Smooth muscle cell (in vitro differentiated cells): ENCODE measurements at regions not wholly inside any gene's neighbourhood (a gene's known extent, or its start where the extent isn't known, plus 50 kb on each side); places are given as distances from the start of the nearest gene placed in this dataset.

Experiments used
- DNase-seq: peaks from one replicate; lab custom pipeline; 2025; ENCODE audit not compliant: unreplicated experiment; lab: John Stamatoyannopoulos, UW
- H2AFZ ChIP-seq: fragments of 200-600 bp; sonication (generic); 2 replicates; pipeline ENCODE4 v1.6.0; 2016; ENCODE audit warnings: antibody characterized with exemption, low read depth, mild to moderate bottlenecking
- H3F3A ChIP-seq: fragments of 200-600 bp; sonication (generic); 2 replicates; pipeline ENCODE4 v1.6.0; 2017; ENCODE audit warnings: antibody characterized with exemption, low read depth
- H3K27ac ChIP-seq: fragments of 200-600 bp; sonication (generic); 2 replicates; pipeline ENCODE4 v1.5.1; 2016; ENCODE audit warnings: low read depth, mild to moderate bottlenecking
- H3K27me3 ChIP-seq: fragments of 200-600 bp; sonication (generic); 2 replicates; pipeline ENCODE4 v1.6.1; 2016; ENCODE audit warnings: low read depth, mild to moderate bottlenecking
- H3K36me3 ChIP-seq: fragments of 200-600 bp; sonication (generic); 2 replicates; pipeline ENCODE4 v1.5.1; 2016; ENCODE audit warnings: low read depth
- H3K4me1 ChIP-seq: fragments of 200-600 bp; sonication (generic); 2 replicates; pipeline ENCODE4 v1.5.1; 2016; ENCODE audit warnings: low read depth
- H3K4me2 ChIP-seq: fragments of 200-600 bp; sonication (generic); 2 replicates; pipeline ENCODE4 v1.6.0; 2016; ENCODE audit warnings: mild to moderate bottlenecking
- H3K4me3 ChIP-seq: fragments of 200-600 bp; sonication (generic); 2 replicates; pipeline ENCODE4 v1.5.1; 2016; ENCODE audit warnings: mild to moderate bottlenecking
- H3K79me2 ChIP-seq: fragments of 200-600 bp; sonication (generic); 2 replicates; pipeline ENCODE4 v1.6.0; 2016; ENCODE audit warnings: low read depth, mild to moderate bottlenecking
- H3K9ac ChIP-seq: fragments of 200-600 bp; sonication (generic); 2 replicates; pipeline ENCODE4 v1.6.0; 2016; ENCODE audit warnings: low read depth
- H3K9me3 ChIP-seq: fragments of 200-600 bp; sonication (generic); replicated peaks from 2 replicates; pipeline ENCODE4 v1.5.1; 2016; ENCODE audit warnings: low read depth
- H4K20me1 ChIP-seq: fragments of 200-600 bp; sonication (generic); 2 replicates; pipeline ENCODE4 v1.6.0; 2016; ENCODE audit warnings: low read depth
- WGBS: methylation state at CpG from one replicate; pipeline ENCODE4 v1.1.7; 2016; ENCODE audit warnings: low lambda C conversion rate; 5-methylcytosine and 5-hydroxymethylcytosine counted together
- TF ChIP-seq, protein P1 (sequence below): fragments of 200-600 bp; sonication (generic); IDR thresholded peaks from 2 replicates; pipeline ENCODE4 v1.5.1; 2017; ENCODE audit warnings: borderline replicate concordance, mild to moderate bottlenecking, antibody characterized with exemption; ENCODE audit not compliant: insufficient read depth, poor library complexity, severe bottlenecking

DNA sequence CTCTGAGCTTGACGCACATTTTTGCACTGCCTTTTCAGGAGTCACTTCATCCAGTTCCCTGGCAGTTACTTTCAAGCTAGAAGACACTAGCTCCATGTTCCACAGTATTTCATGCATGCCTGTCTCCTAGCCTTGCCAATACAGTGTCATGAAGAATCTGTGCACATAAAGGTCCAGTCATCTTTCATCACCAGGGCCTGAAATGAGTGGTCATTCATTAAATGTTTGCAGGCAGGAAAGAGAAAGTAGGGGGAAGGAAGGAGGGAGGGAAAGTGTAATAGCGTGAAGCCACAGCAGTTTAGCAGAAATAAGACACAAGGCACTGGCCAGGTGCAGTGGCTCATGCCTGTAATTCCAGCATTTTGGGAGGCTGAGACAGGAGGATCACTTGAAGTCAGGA is 92.4 kb upstream of the COPS8 start:
- Histone ChIP-seq H3K4me3 (no peak overlapping the region), H3K27ac (no peak overlapping the region), H3K27me3 (no peaks in the 10 kb centered on the region), H2AFZ (no peak overlapping the region), H3K9ac (no peak overlapping the region), H3K79me2 (no peaks in the 10 kb centered on the region), H4K20me1 (no peaks in the 10 kb centered on the region), H3K4me1 (peaks cover 4% of the 10 kb centered on the region), H3K9me3 (no peaks in the 10 kb centered on the region), H3K4me2 (no peak overlapping the region), H3K36me3 (no peaks in the 10 kb centered on the region), H3F3A (no peaks in the 10 kb centered on the region)
- DNase-seq, result no peak
- TF ChIP-seq, protein P1, sequence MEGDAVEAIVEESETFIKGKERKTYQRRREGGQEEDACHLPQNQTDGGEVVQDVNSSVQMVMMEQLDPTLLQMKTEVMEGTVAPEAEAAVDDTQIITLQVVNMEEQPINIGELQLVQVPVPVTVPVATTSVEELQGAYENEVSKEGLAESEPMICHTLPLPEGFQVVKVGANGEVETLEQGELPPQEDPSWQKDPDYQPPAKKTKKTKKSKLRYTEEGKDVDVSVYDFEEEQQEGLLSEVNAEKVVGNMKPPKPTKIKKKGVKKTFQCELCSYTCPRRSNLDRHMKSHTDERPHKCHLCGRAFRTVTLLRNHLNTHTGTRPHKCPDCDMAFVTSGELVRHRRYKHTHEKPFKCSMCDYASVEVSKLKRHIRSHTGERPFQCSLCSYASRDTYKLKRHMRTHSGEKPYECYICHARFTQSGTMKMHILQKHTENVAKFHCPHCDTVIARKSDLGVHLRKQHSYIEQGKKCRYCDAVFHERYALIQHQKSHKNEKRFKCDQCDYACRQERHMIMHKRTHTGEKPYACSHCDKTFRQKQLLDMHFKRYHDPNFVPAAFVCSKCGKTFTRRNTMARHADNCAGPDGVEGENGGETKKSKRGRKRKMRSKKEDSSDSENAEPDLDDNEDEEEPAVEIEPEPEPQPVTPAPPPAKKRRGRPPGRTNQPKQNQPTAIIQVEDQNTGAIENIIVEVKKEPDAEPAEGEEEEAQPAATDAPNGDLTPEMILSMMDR, result no peak
- WGBS, result 92% methylated on average over 2 of the region's 2 CpGs

DNA sequence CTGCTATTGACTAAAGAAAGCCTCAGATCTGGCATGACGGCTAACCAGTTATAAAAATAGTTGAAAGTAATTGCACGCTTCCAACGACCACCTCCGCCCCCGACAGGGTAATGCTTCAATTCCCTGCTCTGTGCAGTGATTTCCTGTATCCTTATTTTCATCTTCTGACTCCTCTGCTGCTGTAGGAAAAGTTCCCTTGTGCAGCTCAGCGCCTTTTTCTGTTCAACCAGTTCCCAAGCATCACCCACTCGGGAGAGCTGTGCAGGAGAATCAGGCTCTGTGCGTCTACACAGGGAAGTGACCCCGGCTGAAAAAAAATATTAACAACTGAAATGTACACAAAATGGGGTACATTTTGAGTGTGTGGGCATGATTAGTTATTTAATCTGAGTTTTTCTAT is 91.3 kb upstream of the COPS8 start:
- no peak overlapping the region for H2AFZ ChIP-seq
- H3K27ac ChIP-seq, result no peak overlapping the region
- H3K4me1 ChIP-seq, result peaks cover under 1% of the 10 kb centered on the region
- H3K27me3 ChIP-seq, result no peaks in the 10 kb centered on the region
- no peaks in the 10 kb centered on the region for H4K20me1 ChIP-seq
- H3K36me3 ChIP-seq, result no peaks in the 10 kb centered on the region
- H3K4me3 ChIP-seq, result no peak overlapping the region
- TF ChIP-seq, protein P1, result no peak
- H3K4me2 ChIP-seq, result no peak overlapping the region
- H3K9me3 ChIP-seq, result no peaks in the 10 kb centered on the region
- 76% methylated on average over 9 of the region's 9 CpGs for WGBS
- no peaks in the 10 kb centered on the region for H3K79me2 ChIP-seq
- no peak for DNase-seq
- no peak overlapping the region for H3K9ac ChIP-seq
- no peaks in the 10 kb centered on the region for H3F3A ChIP-seq

DNA sequence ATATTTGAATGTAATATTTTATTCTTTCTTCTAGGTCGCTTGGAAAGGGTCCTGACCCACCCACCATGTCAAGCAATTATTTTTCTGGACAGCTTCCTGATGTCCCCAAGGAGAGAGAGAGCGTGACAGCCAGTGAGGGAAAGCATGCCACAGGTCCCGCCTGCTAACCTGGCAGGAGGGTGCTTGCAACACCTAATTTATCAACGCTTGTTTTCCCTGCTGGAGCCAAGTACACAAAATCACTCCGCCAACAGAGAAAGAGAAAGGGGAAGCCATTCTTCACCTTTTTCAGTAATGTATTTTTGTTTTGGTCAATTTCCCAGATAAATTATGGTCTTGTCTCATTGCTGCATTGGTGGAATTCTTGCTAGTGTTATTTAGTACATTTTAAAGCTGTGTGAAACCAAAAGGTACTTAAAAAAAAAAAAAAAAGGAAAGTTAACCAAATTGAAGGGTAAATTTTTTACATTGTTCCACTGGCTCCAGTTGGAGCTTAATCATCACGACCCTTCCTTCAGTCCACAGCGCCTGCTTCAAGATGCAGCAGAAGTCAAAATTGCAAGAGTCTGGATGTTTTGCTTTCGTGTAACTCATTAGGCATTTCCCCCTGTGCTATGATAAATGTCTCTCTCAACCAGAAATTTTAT is 88.5 kb upstream of the COPS8 start:
- no peak overlapping the region for H3K4me2 ChIP-seq
- WGBS, result 70% methylated on average over 8 of the region's 8 CpGs

More for the DNA sequence above, 88.5 kb upstream of the COPS8 start:
- Histone ChIP-seq H3K9ac (no peak overlapping the region), H3K79me2 (no peaks in the 10 kb centered on the region), H3K4me1 (no peaks in the 10 kb centered on the region), H3F3A (no peaks in the 10 kb centered on the region), H3K27me3 (no peaks in the 10 kb centered on the region), H2AFZ (no peak overlapping the region), H3K4me3 (no peak overlapping the region), H4K20me1 (no peaks in the 10 kb centered on the region), H3K27ac (no peak overlapping the region), H3K9me3 (no peaks in the 10 kb centered on the region), H3K36me3 (no peaks in the 10 kb centered on the region)
- TF ChIP-seq, protein P1, result no peak
- no peak for DNase-seq
